ENCODE measurements at regions not wholly inside any gene's neighbourhood (a gene's known extent, or its start where the extent isn't known, plus 50 kb on each side); places are given as distances from the start of the nearest gene placed in this dataset.

- no peaks in the 10 kb centered on the region for H3K4me1 ChIP-seq (ENCODE audit: control insufficient read depth, insufficient read depth, low read length)
- ChIA-PET CTCF (interaction anchor here (0.6 to 0.7 kb wide), 4 partner anchors 8 to 1230 kb away, joined by 3 to 4 read pairs (median 3); no protein-coding TSS in a partner anchor), POLR2A (no interaction called here)
- no peaks in the 10 kb centered on the region for H3K9me3 ChIP-seq (ENCODE audit: control insufficient read depth, insufficient read depth, low read depth, low read length)
- H3K4me3 ChIP-seq (ENCODE audit: low read depth, low read length), result no peak overlapping the region
- no peaks in the 10 kb centered on the region for H3K36me3 ChIP-seq (ENCODE audit: control insufficient read depth in 2 of 2, insufficient read depth in 1 of 2, low read length in 2 of 2)
- H3K27ac ChIP-seq (ENCODE audit: extremely low read depth, low read depth, low read length), result no peak overlapping the region
- TF ChIP-seq ZNF621 (tag by site-specific recombination; IDR thresholded peaks at IDR 0.05), result no peak
- TF ChIP-seq ZNF121 (tag by site-specific recombination; IDR thresholded peaks at IDR 0.05), result no peak
- TF ChIP-seq ZNF155 (tag by site-specific recombination; IDR thresholded peaks at IDR 0.05), result no peak
- no peak for TF ChIP-seq PRDM4 (tag by site-specific recombination; IDR thresholded peaks at IDR 0.05)
- TF ChIP-seq SALL2 (tag by site-specific recombination; IDR thresholded peaks at IDR 0.05; ENCODE audit: borderline replicate concordance), result no peak
- no peak for TF ChIP-seq ZNF18 (tag by site-specific recombination; IDR thresholded peaks at IDR 0.05)
- TF ChIP-seq PRDM2 (tag by site-specific recombination; IDR thresholded peaks at IDR 0.05; ENCODE audit: borderline replicate concordance), result no peak
- TF ChIP-seq ZBTB20 (tag by site-specific recombination; IDR thresholded peaks at IDR 0.05), result no peak
- no peak for TF ChIP-seq ZNF629 (tag by site-specific recombination; IDR thresholded peaks at IDR 0.05)
- no peak for TF ChIP-seq ZNF394 (tag by site-specific recombination; IDR thresholded peaks at IDR 0.05; ENCODE audit: borderline replicate concordance)
- TF ChIP-seq ZNF221 (tag by site-specific recombination; IDR thresholded peaks at IDR 0.05; ENCODE audit: borderline replicate concordance), result no peak
- TF ChIP-seq SP3 (tag by site-specific recombination; IDR thresholded peaks at IDR 0.05), result no peak
- no peak for TF ChIP-seq HOXC10 (CRISPR knock-in tag; IDR thresholded peaks at IDR 0.05)
- TF ChIP-seq ZNF280D (tag by site-specific recombination; IDR thresholded peaks at IDR 0.05), result no peak
- TF ChIP-seq BCL6B (tag by site-specific recombination; IDR thresholded peaks at IDR 0.05), result no peak
- TF ChIP-seq OVOL3 (tag by site-specific recombination; IDR thresholded peaks at IDR 0.05), result no peak
- TF ChIP-seq, protein P1, sequence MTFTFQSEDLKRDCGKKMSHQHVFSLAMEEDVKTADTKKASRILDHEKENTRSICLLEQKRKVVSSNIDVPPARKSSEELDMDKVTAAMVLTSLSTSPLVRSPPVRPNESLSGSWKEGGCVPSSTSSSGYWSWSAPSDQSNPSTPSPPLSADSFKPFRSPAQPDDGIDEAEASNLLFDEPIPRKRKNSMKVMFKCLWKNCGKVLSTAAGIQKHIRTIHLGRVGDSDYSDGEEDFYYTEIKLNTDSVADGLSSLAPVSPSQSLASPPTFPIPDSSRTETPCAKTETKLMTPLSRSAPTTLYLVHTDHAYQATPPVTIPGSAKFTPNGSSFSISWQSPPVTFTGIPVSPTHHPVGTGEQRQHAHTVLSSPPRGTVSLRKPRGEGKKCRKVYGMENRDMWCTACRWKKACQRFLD (tag by site-specific recombination; IDR thresholded peaks at IDR 0.05), result no peak
- no peak for TF ChIP-seq ZNF596 (tag by site-specific recombination; IDR thresholded peaks at IDR 0.05)
- no peak for TF ChIP-seq ZBTB10 (tag by site-specific recombination; IDR thresholded peaks at IDR 0.05)
Measured at GRCh38 chr3:163951397-163951987, 1126.8 kb downstream of the SI start.

Data from HEK293 (cell line).